GM21619 (cell line): ENCODE measurements at regions not wholly inside any gene's neighbourhood (a gene's known extent, or its start where the extent isn't known, plus 50 kb on each side); places are given as distances from the start of the nearest gene placed in this dataset.
"Not testable (repeated sequence)": the region's sequence is repeated elsewhere in the genome, so short reads cannot be mapped to it uniquely, and the experiment has no call there.

Source experiments
- ATAC-seq: cut with Tn5 transposase; IDR thresholded peaks from one replicate; pipeline ENCODE4 v1.9.1; 2021; ENCODE audit not compliant: unreplicated experiment

DNA sequence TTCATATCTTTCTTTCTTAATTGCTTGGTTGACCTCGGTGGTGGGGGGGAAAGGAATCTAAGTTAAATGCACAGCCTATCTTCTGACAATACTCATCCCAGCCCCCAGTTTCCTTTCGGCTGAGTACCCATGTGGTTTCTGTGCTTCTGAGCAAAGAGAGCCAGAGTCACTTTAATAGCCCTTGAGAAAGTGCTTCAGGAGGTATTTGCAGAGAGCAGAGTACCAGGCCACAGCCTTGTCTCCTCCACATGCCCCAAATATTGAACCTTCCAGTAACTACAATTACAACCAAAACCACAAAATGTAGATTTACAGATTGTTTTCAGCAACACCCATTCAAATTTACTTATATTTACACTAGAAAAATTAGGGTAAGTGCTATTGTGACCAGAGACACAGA is 647.4 kb downstream of the NR2F2 start:
- ATAC-seq = no peak

DNA sequence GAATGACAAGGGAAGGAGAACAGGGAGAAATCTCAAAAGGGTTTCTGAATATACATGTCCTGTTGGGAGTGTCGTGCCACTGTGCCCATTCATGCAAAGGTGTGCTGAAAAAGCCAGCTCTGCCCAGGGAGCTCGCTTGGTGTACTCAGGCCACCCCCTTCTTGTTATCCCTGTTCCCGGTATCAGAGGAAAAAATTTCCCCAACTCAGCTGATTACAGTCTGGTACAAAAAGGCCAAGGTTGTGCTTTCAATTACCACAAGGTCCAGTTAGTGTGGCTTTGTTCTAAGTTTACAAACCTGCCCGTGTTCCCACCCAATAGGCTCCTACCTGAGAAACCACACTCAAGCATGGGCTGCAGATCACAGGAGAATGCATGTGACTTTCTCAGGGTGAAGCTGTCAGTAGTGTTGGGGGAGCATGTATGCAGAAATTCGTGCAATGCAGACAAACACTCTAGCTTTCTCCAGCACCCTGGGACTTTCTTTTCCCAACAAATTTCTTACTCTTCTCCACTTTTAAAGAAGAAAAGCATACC is 648.5 kb downstream of the NR2F2 start:
- ATAC-seq = no peak

DNA sequence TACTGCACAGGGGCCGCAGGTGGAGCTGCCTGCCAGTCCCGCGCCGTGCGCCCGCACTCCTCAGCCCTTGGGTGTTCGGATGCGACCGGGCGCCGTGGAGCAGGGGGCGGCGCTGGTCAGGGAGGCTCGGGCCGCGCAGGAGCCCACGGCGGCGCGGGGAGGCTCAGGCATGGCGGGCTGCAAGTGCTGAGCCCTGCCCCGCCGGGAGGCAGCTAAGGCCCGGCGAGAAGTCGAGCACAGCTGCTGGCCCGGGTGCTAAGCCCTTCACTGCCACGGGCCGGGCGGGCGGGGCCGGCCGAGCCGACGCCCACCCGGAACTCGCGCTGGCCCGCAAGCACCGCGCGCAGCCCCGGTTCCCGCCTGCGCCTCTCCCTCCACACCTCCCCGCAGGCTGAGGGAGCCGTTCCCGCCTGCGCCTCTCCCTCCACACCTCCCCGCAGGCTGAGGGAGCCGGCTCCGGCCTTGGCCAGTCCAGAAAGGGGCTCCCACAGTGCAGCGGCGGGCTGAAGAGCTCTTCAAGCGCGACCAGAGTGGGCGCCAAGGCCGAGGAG is 653.7 kb downstream of the NR2F2 start:
- ATAC-seq = not testable (repeated sequence)

DNA sequence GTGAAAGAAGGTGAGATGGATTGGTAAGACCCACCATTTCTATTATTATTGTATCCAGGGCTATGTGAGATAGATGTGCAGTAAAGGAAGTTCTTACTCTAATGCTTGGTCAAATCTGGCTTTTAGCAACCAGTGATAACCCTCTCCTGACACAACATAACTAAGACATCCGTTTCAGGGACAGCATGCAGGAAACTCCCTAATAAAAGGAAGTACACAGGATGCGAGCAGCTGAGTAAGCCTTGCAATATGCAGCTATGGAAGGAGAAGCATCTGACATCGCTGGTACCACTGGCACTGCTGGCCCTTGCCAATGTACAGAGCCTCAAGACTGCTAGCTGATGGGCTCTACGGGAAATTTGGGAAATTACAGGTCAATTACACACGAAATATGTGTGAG is 662.3 kb downstream of the NR2F2 start:
- ATAC-seq = no peak

DNA sequence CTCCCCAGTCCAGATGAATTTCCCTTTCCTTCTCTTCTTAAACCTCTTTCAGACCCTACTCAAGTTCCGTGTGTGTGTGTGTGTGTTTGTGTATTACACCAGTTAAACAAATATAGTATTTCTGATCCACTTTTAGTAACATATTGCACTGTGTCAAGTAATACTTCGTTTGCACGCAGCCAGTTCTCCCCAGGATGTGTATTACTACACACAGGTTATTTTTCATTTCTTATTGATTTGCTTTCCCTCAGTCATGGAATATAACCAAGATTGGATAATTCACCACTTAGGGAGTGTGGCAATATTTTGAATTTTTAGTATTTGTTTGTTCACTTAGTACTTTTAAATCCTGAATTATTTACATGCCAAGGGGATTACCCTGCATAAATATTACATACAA is 667.0 kb downstream of the NR2F2 start:
- ATAC-seq = no peak

DNA sequence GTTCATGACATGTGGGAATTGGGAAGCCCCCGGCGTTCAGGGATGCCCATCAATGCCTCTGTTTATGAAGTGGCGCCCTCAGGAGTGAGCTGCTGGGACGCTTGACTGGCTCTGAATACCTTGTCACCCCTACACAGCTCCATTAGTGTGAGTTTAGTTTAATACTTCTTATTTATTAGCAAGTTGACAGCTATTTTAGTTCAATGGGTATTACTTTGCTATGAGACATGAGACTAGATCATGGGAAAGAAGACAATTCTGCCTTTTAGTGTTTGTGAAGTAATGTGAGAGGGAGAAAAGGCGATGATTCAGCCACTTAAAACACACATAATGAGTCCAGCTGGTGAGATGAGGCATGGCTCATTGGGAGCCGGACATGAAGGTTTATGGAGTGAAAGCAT is 678.5 kb downstream of the NR2F2 start:
- ATAC-seq = no peak

DNA sequence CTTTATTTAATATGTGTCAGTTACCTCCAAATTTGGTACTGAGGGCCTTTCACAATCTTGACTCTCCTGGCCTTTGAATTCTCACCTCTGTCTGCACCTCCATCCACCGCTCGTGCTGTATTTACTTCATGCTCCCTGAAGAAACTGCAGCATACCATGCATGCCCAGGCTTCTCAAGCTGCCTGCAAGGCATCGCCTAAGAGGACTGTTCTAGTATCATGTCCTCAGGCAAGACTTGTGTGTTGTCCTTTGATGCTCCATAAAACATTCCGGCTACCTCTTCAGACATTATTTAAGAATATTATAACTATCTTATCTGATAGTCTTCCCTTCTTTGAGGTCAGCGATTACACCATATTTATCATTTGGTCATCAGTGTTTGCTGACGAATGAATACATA is 682.5 kb downstream of the NR2F2 start:
- ATAC-seq = no peak

DNA sequence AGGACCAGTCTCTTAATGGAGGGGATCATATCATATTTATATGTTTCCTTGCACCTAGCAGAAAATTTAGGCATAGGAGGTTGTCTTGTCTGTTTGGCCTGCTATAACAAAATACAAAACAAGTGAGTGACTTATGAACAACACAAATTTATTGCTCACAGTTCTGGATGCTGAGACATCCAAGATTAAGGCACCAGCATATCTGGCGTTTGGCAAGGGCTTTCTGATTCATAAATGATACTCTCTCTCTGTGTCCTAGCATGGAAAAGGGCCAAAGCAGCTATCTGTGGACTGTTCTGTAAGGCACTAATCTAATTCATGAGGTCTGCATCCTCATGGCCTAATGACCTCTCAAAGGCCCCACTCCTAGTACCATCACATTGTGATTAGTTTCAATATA is 683.0 kb downstream of the NR2F2 start:
- no peak for ATAC-seq

DNA sequence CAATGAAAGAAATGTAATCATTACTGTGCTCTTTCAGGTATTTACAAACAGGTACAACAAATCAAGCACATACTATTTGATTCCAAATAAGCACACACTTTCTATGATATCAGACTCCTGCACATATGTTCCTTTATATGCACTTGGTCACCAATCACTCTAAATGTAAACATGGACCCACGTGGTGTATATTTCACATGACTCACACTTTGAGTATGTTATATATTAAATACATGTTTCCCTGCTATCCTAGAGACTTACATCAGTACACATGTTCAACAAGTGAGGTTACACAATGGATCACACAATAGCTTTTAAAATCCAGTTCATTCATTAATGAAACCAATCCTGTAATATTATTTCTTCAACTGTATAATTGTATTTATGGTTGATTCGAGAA is 683.5 kb downstream of the NR2F2 start:
- no peak for ATAC-seq

DNA sequence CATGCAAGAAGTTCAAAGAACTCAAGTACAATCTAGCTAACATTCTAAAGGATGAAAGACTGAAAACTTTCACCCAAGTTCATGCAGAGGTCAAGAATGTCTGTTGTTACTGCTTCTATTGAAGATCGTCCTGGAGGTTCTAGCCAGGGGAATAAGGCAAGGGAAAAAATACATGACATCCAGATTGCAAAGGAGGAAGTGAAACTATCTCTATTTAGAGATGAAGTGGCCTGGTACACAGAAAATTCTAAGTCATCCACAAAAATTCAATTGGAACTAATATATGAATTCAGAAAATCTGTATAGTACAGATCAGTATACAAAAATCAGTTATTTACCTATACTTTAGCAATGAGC is 693.0 kb downstream of the NR2F2 start:
- no peak for ATAC-seq

DNA sequence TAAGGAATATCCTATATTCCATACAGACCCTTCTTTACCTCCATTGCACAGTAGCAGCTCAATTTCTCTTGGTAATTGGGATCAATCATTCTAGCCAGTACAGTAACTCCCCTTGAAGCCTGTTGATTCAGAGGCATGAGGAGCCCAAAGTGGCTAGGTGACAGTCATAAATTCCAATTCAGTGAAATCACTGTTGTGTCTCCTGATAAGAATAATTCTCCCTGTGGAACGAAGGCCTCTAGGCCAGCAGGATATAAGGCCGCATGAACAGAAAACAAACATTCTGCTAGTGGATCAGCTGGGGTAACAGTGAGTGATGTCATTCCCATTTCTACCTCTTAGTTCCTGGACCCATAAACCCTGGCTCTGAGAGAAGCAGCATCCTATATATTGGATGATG is 696.3 kb downstream of the NR2F2 start:
- ATAC-seq = no peak

DNA sequence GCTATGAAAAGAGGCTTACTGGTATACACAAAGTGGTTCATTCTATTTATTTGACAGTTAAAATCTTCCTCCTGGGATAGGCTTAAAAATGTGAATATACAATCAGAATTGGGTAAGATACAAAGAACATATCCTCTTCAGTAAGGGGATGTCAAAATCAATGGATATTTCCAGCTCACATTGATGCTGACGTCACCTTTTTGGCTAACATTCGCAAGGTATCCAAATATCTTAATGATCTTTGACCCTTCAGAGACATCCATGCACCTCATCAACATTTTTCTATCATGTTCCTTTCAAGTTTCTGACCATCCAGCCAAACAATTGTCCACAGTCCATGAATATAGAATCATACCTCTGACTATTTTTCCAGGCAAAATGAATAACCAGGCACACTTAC is 697.3 kb downstream of the NR2F2 start:
- no peak for ATAC-seq

DNA sequence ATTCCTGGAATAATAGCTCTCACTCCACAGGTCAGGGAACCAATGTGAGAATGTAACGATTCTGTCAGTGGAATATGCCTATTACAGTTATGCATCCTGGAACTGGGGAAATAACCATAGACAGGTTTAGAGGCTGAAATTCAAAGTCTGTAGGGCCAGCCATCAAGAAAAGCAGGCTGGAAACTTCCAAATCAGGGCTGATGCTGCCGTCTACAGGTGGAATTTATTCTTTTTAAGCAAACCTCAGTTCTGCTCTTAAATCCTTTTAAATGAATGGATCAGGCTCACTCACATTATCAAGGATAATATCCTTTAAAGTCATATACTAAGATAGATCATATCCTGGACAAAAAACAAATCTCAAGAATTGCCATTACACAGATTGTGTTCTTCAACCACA is 699.8 kb downstream of the NR2F2 start:
- ATAC-seq = no peak

DNA sequence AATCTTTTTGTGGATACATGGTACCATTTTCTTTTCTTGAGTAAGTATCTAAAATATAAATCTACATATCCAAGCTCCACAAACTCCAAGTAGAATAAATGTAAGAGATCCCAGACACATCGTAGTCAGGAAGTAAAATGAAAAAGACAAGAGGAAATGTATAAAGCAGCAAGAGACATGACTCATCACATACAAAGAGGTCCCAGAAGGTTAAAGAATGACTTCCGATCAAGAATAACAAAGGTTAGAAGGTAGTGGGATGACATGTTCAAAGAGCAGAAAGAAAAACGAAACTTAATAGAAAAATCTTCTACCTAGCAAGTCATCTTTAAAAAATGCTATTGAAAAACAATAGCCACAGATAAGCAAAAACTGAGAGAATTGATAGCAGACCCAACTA is 705.8 kb downstream of the NR2F2 start:
- no peak for ATAC-seq

DNA sequence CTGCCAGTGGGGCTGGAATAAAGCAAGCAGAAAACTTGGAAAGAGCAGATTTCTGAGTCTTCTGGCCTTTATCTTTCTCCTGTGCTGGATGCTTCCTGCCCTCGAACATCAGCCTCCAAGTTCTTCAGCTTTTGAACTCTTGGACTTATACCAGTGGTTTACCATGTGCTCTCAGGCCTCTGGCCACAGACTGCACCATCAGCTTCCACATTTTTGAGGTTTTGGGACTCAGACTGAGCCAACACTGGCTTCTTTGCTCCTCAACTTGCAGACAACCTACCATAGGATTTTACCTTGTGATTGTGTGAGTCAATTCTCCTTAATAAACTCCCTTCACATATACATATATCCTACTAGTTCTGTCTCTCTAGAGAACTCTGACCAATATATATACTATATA is 706.6 kb downstream of the NR2F2 start:
- no peak for ATAC-seq

DNA sequence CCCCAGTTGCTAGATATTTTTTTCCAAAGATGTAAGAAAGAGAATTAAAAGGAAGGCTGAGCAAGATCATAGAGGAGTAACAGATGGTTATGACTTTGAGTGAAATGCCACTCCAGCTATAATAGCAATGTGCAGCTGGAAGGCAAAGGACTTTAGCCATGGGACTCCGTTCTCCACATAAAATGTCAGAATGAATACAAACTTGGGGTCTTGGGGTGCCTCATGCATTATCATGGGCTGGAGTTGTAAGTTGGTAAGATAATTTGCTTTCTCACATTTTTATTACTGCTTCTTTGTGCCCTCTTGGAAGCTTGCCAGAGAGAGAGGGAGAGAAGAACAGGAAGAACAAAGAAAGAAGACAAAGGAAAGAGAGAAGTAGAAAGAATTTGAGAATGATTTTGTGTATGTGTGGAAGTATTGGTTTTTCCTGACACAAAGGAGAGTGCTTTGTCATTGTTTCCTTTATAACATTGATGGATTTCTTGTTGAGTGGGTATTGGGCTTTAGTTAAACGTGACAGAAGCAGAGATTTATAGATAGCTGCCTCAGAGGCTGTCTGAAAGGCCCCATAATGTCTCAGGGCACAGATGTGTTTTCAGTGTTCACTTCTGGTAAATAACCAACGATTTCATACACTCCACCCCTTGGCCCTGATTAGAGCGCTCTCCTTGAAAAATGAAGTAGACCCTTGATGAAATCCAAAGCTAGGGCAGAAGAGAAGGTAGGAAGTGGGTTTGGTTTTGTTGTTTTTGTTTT is 715.3 kb downstream of the NR2F2 start:
- no peak for ATAC-seq

DNA sequence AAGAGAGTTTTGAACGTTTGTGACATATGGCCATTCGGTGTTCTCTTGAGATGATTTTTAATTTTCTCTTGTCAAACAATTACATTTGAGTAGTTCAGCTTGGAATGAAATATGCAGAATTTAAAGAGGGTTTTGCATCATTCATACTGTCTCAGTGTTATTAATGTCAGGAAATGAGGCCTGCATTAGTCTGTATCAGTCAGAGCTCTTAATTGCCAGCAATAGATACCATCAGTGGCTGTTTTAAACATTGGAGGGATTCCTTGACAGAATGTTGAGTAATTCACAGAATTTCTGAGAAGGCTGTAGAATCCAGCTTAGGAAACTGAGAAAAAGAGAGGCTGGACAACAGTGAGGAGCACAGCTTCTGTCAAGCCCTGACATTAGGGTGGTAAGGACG is 722.0 kb downstream of the NR2F2 start:
- no peak for ATAC-seq

DNA sequence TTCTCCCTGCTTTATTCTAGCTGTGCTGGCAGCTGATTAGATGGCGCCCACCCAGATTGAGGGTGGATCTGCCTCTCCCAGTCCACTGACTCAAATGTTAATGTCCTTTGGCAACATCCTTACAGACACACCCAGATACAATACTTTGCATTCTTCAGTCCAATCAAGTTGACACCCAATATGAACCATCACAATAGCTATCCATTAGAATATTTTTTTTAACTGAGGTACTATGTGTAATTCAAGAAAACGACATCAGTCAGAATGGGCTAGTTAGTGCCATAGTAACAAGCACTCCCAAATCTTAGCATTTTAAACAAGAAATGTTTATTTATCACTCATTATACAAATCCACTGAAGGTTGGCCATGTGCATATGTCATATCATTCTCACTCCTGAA is 723.1 kb downstream of the NR2F2 start:
- ATAC-seq = no peak

DNA sequence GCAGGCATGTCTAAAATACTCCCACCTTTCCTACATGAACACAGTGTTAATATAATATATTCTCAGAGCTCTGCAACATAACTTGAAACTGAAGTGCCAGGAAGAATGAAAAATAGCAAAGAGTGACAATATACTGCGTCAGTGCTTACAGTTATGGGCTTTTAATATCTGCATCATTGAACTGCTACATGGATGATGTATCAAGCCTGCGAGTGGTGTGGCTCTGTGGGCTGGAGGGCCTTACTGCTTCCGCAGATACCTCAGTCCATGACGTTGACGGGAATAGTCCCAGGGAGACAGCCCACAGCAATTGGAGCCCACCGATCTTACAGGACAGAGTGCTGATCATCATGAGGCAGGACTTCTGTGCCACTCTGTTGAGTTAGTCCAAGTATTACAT is 727.0 kb downstream of the NR2F2 start:
- no peak for ATAC-seq

DNA sequence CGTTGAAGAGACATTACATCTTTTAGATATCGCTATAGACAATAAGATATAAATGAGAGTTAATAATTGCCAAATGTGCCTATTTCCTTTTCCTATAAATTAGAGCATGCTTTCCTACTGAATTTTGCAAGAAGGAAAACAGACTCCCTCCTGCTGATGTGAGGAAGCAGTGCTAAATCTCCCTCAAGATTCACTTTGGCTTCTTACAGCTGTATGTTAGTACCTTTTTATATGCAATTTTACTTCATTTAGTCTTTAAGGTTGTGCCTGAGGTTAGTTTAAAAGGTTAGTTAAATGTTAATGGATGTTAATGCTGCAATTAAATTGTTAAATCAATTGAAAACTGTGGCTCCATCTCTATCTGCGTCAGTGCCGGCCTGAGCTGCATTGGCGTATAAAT is 728.8 kb downstream of the NR2F2 start:
- ATAC-seq = no peak

DNA sequence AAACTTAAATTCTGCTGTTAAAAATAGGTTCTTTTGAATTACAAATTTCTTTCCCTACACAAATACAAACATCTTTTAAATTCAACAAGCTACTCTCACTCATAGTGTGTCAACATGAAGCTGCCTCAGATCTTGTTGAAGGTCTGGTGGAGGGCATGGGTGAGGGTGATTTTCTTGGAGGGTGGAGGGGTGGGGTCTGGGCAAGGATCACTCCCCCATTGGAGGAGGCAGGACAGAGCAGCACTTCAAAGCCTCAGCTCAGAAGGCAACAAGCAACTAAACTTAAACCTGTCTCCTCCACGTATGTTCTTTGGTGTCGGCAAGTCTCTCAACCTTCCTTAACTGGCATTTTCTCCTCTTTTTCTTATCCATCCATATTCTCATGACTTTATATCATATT is 730.9 kb downstream of the NR2F2 start:
- ATAC-seq = no peak

DNA sequence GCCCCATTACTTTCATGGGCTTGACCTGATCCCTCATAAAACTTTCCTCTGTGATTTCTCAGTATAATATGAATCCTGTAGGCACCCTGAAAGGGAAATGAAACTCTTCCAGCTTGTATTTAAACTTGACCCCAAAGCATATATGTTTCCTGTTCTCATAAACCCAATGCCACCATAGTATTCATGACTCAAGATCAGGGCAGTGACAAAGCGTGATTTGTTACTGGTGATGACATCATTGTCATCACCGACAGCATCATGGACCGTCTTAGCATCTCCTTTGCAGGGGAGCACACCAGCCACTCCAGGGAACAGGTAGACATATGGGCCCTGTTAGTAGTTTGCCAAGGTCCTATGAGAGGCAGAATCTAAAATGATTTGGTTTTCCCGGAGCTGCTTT is 741.2 kb downstream of the NR2F2 start:
- ATAC-seq = no peak

DNA sequence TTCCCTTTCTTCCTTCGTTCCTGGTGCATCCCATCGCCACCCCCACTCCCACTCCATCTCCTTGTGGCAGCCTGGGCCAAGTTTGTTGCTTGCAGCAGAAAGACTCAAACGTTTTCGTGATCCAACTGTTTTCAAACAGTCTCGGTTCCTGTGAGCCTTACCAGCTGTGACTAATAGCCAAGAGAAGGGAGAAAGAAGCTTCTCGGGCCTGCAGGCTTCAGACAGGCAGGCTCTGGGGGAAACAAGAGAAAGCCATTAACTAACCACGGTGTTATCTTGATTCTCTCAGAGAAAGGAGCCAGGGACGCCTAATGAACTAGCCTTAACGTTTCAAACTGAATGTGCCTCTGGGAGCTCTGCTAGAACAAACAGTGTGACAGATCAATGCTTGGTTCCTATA is 742.0 kb downstream of the NR2F2 start:
- ATAC-seq = no peak
